ENCODE measurements at regions not wholly inside any gene's neighbourhood (a gene's known extent, or its start where the extent isn't known, plus 50 kb on each side); places are given as distances from the start of the nearest gene placed in this dataset.
"Not testable (repeated sequence)": the region's sequence is repeated elsewhere in the genome, so short reads cannot be mapped to it uniquely, and the experiment has no call there.

DNA sequence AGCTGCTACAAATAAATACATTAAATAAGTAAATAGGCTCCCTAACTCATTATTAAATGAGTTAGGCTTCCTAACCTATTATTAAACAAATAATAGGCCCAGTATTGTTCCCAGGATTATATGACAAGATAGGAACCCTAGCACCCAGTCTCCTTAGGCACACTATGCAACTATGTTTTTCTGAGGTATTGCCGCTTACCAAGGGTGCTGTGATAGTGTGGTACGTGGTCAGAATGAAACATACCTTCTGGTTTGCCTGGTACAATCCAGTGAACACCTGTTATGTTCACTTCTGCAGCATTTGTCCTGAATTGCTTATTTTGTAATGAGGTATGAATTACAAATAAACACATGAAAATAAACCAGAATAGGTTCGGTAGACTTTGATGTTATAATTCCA lies 375.6 kb upstream of the GBE1 start:
- no peak for DNase-seq

DNA sequence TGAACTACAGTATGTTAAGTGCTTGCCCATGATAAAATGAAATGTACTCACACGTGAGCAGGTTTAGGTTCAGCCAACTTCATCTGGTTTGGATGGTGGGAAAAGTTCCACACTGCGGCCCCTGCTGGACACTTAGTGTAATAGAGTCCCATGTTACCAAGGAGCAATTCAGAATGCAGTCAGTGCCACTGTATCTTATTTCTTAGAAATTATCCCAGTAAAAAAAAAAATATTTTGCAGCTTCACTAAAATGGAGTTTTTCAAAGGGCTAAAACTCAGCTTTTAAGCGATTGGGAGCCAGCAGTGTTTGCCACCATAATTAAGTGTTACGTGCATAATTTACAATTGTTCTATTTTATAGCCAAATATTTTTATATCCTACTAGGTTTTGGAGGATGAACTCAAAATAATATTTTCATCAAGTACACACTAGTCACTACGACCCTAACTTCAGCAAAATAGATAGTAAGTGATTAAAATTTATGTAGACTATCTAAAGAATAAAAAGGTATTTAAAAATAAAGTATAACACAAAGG lies 371.7 kb upstream of the GBE1 start:
- DNase-seq, result peak; percentile 10 to 23

DNA sequence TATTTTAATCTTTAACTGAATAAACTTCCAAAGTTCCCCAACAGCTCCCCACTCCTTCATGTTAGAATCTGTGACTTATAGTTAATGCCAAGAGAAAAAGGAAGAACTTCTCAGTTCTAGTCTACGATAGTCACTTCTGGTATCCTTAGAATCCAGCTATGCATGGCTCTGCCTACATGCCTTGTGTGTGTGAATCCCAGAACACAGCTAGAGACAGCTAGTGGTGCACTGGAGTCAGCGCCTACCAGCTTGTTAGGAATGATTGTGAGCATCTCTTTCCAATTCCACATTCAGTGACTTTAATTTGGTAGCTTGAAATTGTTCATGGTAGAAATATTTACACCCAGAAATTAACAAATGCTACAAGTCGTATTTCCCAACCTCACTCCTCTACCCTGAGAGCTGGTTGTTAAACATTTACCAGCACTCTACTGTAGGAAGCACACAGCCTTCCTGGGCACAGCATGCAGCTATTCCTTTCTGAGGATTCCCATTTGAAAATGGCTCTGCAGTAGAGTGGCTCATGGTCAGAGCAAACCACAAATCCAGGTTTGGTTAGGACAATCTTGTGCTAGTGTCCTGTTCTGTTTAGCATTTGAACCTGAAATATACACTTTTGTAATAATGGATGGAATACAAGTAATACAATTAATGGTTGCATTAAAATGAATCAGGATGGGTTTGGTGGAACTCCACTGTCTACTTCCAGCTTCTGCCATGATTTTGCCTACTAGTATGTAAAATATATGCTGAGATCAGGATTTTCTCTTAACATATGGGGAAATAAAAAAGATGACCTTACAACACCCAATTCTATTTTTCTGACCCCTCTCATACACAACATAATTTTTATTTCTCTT lies 371.0 kb upstream of the GBE1 start:
- no peak for DNase-seq

DNA sequence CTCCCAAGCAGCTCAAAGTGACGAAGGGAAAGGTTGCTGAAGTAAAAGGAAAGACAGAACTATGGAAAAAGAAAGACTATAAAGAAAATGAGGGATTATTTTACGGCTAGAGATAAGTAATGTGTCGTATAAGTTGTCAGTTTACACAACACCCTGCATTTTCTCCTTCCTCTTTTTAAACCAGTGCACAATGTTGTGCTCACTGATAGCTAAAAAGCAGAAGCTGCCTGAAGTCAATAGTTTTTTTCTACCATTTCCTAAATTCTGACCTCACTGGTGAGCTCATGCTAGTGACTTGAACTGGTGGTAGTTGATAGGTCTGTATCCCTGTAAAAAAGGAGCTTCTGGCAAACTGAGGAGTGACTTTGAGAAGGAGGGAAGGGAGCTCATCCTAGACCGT lies 368.6 kb upstream of the GBE1 start:
- DNase-seq, result no peak

DNA sequence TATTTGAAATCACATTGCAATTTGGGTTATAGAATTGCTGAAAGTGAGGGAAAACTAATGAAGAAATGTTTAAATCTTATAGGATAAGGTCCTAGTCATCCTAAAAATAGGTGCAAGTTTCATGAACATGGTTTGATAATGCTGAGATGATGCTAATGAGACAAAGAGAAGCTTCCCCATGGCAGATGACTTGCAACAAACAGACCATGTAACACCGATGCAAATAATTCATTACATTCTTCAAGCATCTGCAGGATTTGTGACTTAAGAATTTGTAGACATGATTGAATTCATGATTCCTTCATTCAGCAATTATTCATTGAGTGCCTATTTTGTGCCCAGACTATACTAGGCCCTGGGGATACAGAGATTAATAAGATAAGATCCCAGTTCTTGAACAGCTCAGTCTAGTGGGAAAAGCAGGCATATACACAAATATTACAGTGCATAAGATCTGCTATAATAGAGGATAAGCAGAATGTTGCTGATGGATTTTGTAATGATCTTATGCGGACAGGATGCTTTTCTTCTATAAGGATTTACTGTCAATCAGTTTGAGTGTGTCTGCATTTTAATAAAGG lies 367.9 kb upstream of the GBE1 start:
- no peak for DNase-seq

DNA sequence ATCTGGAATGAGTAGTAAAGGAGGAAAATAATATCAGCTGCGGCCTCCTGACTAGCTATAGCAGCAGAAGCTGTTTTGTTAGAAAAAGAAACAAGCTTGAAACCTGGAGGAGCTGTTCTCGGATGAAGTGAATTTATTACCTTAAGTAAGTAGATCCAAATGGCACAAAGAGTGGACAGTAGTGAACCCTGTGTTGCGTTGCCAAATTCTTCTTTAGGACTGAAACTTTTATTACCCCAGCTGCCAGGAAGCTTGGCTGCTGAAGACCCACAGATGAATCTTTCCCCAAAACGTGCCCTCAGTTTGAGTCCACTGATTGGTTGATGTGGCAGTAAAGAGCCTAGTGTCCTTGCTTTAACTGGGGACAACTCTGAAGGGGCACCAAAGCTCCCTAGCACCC lies 366.8 kb upstream of the GBE1 start:
- no peak for DNase-seq

DNA sequence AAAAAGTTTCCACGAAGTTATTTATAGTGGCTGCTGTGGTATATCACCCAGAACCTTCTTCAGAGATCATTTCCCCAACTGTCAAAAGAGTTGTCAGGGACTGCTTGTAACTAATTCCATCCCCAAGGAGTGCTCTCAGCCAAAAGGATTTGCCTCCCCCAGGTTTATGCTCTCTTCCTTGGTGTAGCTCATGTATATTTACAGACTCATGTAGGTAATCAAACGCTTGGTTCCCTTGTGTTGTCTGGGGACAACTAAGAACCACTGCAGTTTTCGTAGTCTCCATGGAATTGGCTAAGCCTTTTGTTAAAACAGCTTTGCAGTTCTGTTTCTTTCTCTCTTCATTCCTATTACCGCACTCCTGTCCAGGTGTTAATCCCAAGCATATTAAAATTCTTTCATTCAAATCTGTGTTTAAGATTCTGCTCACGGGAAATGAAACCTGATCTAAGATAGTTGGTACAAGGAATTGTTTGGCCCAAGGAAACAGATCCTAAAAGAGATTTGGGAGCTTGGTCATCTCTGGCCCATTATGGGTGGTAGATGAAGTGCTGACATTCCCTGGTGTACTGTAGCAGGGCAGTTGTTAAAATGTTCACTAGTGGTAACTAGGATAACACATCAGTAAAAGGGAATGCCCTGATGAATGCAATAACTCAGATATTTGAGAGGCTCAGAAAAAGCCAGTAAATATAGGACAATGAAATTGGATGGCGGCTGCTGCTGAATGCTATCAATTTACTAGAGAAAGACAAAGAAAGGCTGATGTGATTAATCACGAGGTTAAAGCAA lies 361.3 kb upstream of the GBE1 start:
- DNase-seq, result no peak

DNA sequence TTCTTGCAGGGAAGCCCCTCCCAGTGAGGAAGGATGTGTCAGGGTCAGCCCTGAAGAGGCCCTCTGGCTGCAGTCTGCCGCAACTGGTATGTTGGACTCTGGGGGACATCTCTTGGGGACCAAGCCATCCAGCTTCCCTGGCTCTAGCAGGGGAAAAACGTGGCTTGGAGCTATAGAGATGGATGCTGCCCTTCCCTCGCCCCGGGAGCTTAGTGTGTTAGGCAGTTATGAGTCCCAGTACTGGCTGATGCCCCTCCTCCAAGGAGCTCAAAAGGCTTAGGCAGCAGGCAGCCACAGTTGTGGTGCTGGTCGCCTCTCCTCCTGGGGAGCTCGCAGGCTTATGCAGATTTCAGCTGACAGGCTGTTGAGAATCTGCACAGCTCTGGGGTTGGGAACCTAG lies 353.1 kb upstream of the GBE1 start:
- no peak for DNase-seq

DNA sequence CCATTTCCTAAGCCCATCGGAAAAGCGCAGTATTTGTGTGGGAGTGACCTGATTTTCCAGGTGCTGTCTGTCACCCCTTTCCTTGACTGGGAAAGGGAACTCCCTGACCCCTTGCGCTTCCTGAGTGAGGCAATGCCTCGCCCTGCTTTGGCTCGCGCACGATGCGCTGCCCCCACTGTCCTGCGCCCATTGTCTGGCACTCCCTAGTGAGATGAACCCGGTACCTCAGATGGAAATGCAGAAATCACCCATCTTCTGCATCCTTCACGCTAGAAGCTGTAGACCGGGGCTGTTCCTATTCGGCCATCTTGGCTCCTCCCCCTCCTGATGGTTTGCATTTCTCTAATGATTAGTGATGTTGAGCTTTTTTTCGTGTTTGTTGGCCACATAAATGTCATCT lies 349.3 kb upstream of the GBE1 start:
- not testable (repeated sequence) for DNase-seq

DNA sequence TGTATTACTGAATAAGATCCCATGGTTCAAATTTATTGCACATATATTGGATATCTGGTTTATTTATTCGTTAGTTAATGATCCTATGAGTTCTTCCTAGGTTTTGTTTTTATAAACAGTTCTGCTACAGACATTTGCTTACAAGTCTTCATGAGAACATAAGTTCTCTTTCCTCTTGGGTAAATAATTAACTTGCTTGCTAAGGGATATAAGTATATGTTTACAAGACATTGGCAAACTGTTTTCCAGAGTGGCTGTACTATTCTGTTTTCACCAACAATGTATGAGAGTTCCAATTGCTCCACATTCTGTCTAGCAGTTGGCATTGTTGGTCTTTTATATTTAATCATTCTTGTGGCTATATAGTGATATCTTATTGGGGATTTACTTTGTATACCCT lies 341.8 kb upstream of the GBE1 start:
- no peak for DNase-seq

DNA sequence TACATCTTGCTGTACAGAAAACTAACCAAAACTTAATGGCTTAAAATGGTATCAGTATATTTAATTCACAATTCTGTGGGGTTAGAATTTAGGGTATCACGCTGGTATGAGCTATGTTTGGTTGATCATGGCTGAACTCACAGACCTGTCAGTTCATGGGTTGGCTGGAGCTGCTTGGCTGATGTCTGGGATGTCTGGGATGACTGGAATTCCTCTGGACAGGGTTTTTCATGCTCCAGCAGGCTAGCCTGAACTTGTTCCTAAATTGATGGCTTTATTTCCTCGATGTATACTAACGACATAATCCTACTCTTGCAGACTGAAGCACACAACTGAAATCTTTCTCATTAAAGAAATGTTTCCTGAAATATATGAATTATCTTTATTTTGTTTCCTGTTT lies 338.9 kb upstream of the GBE1 start:
- no peak for DNase-seq

DNA sequence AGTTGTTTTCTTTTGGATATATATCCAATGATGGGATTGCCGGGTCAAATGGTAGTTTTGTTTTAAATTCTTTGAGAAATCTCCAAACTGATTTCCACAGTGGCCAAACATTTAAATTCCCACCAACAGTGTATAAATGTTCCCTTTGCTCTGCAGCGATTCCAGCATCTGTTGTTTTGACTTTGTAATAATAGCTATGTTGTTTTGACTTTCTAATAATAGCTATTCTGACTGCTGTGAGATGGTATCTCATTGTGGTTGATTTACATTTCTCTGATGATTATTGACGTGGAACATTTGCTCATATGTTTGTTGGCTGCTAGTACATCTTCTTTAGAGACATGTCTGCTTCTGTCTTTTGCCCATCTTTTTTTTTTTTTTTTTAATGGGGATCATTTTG lies 332.2 kb upstream of the GBE1 start:
- no peak for DNase-seq

DNA sequence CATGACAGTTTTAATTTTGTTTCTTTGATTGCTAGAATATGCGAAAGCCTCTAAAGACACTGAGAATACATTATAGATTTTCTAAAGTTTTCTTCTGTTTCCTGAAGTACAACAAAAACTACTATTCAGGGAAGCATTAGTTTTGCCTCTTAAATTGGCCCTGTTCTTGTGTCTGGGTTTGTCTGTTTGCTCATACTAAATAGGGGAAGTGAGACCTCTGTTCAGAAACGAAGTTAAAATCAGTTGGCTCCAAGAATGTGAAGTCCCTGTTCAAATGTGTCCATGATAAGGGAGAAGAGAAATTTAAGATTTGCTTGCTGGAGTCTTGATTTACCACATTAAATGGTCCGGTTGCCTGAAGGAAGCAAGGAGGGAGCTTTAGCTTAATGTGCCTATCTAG lies 327.3 kb upstream of the GBE1 start:
- DNase-seq, result no peak

DNA sequence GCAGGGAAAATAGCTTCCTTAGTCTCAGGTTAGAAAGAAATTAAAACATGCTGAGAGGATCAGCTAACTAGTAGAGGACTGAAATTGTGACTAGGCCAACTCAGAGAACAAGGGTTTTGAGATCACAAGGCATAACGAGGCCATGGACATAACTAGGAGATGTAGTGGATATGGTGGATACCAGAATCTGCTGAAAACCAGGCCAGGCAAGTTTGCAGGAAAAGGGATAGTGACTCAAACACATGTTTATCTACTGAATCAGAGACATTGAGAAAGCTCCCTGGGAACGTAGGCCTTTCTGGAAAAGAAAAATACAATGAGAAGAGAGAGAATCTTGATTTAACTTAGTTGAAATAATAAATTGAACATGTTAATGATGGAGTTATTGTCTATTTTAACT lies 326.5 kb upstream of the GBE1 start:
- DNase-seq, result no peak

DNA sequence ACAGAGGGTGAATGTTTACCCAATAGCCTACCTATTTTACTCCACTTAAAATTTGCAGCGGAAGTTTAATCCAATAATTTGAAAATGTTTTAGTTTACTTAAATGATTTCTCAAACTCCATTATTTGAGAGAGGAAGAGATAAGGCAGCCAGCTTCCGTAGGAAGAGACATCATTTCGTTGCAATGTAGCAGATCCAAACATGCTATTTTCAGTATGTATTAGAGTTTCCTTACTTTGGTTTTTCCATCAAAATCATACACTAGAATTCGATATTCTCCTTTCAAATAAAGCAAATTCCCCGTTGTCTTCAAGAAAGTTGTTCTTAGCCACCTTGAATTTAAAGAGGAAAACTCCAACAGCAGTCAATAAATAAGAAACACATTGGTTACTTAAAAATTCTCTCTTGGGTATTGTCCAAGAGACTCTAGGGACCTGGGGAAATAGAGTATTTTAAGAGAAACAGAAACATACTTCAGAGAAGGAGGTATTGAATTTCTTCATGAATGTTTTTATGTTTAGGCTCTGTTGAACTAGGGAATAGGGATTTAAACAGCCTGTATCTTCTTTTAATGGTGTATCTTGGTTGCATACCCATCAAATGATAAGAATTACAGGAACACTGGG lies 324.5 kb upstream of the GBE1 start:
- DNase-seq, result no peak

DNA sequence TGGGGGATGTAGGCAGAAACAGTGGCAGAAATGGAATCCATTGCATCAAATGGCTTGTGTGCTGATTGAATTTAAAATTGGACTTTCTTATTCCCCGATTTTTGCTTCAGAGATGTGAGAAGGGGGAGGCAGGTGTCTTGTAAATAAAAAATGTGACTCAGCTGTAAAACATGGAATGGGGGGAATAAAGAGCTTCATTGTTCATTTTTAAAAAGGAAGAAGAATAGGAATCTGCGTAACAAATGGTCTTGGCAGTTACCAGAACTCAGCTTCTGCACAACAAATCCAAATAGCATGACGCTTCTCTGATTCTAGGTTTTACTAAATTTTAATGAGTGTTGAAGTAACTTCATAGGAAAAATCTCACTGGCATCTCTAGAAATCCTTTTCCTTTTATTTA lies 323.9 kb upstream of the GBE1 start:
- DNase-seq, result no peak

DNA sequence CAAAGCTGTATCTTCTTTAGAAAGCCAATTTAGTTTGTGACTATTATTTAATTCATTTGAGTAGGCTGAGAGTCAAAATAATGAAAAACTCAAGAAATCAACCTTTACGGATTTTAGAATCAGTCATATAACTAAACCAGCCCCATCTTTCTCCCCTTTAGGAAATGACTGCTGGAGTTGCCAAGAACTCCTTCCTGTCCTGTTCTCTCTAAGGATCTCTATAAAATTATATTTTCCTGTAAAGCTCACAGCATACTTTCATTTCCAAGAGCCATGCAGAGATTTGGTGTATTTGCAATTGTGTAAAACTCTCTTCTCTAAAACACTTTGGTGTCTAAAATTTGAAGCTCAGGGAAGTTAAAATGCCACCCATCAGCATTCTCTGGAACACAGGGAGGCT lies 323.4 kb upstream of the GBE1 start:
- no peak for DNase-seq

DNA sequence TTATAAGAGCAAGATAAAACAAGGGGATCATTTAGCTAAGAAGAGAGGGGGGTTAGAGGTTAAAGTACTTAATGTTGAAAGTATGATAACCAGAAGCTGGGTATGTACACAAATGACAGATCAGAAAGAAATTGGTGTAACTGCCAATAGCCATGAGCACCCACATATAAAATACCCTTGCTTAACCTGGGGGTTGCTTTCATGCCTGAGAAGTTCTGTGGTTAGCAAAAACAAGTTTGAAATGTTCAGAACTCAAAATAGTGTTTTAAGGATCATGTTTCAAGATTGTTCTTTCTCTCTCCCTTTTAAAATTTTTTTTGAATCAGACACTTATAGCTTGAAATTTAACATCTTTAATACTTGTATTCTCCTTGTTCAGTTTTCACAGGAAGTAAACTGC lies 321.4 kb upstream of the GBE1 start:
- no peak for DNase-seq

DNA sequence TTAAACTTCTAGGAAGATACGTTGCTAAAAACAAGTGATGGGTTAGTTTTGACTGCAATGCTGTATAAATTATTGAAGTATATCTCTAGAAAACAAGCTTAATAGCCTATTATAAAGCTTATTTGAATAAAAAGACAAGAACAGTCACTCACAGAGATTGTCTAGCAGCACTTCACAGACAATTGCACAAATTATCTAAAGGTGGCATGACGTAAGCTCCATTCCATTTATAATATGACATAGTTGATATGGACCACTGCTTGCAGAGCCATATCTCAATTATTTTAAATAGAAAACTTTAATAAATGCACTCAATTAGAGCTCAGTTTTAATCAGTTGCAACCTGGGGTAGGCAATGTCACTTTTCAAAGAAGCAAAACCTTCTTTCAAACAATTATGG lies 319.9 kb upstream of the GBE1 start:
- no peak for DNase-seq

DNA sequence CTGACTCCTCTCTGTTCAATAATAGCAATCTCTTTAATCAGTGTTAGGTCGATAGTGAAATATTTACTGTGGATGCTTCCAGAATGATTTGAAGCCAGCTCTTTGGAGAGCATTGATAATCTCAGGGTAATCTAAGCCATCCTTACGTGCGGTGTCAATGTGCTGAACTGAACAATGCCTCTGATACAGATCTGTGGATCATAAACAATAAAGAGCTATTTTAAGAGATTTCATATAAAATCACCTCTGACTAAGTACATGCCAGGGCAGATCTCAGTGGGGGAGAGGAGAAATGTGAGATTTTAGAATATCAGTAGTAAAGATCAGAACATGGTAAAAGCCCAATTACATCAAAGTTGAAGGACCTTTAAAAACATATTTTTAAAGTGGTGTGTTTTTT lies 319.3 kb upstream of the GBE1 start:
- DNase-seq, result no peak

DNA sequence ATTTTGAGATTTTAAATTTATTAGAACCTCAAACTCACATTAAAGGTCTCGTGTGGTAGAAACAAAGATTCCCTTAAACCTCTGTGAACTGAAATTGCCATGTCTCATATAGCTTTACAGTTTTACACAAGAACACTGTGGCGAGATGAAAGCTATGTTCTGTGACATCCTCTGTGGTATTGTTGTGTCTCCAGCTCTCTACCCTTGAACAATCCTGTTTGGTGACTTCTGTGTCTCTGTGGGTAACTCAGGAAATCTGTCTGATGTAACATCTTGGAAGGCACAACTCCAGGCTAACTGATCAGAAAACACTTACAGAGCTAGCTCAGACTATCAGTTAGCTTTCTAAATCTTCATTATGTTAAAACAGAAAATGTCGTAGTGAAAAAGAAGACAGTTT lies 318.8 kb upstream of the GBE1 start:
- DNase-seq, result no peak

DNA sequence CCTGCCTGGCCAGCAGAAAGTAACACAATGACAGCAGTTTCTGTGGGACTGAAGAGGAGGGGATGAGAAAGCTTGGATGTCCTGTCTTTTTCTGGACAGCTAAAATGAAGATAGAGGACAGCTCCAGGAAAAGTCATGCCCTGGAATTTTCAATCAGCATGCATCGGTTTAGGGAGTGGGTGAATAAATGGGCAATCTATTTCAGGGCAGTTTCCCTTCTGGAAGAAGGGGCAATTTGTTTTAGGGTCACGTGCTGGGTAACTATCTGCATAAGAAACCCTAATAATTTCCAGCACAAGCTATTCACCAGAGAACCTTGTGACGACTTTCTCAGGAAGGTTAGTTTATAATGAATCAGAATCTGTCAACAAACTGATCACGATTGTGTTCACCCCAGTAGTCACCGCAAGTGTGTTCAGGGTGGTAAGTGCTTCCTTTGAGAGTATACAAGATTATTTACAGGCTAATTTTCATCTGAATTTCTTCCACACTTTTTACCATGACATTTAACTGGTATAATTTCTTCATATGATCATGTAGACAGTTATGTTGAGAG lies 318.0 kb upstream of the GBE1 start:
- DNase-seq, result no peak

DNA sequence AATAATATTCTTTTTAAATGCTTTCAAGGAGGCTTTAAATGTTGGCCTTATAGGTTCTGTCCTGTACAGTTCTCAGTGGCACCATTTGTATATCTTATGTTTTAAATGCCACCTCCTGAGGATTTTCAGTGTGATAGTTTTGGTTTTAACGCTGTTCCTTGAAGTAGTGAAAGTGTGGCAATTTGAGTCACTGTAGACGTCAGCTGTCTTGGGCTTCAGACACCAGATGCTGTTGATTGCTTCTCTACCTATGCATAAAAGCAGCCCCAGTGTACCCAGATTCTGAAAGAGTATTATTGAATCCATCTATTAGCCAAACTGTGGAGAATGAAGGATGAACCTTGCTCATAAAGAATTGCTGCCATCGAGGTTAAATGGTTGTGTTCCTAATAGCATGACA lies 316.8 kb upstream of the GBE1 start:
- no peak for DNase-seq

All from stimulated activated CD4-positive, alpha-beta T cell treated with anti-CD3 and anti-CD28 coated beads, Interleukin-2, amount 100 ng/mL, for 48 hours (primary cell).